ENCODE measurements at regions not wholly inside any gene's neighbourhood (a gene's known extent, or its start where the extent isn't known, plus 50 kb on each side); places are given as distances from the start of the nearest gene placed in this dataset.

- no peaks in the 10 kb centered on the region for H3K9me3 ChIP-seq (replicated peaks; ENCODE audit: control insufficient read depth, insufficient read depth, low read length)
- DNase-seq (ENCODE audit: low read depth, low spot score) (no peak), FAIRE-seq (no peak)
- H3K4me3 ChIP-seq (replicated peaks in 1 of 3; ENCODE audit: insufficient read depth in 1 of 3, low read depth in 1 of 3, low read length in 3 of 3), result no peak overlapping the region
- H2AFZ ChIP-seq (ENCODE audit: low read depth, low read length), result no peak overlapping the region
- H3K36me3 ChIP-seq (ENCODE audit: control insufficient read depth in 2 of 2, extremely low read depth in 1 of 2, insufficient read depth in 2 of 2, low read length in 2 of 2), result no peaks in the 10 kb centered on the region
- H3K27me3 ChIP-seq (ENCODE audit: control insufficient read depth in 2 of 2, insufficient read depth in 2 of 2, low read length in 2 of 2), result no peaks in the 10 kb centered on the region
- H4K20me1 ChIP-seq (replicated peaks; ENCODE audit: control insufficient read depth, extremely low read depth, insufficient read depth, low read length), result no peaks in the 10 kb centered on the region
- H3K9me1 ChIP-seq (replicated peaks; ENCODE audit: control insufficient read depth, extremely low read depth, insufficient read depth, low read length), result no peaks in the 10 kb centered on the region
- H3K79me2 ChIP-seq (ENCODE audit: control insufficient read depth, insufficient read depth, low read length), result no peaks in the 10 kb centered on the region
- dilution Hi-C loops (cut with MboI; ENCODE audit: extremely low pct_ligation_motif_present, low sequenced_read_pairs), result no loop called here
- TF ChIP-seq, protein P1, sequence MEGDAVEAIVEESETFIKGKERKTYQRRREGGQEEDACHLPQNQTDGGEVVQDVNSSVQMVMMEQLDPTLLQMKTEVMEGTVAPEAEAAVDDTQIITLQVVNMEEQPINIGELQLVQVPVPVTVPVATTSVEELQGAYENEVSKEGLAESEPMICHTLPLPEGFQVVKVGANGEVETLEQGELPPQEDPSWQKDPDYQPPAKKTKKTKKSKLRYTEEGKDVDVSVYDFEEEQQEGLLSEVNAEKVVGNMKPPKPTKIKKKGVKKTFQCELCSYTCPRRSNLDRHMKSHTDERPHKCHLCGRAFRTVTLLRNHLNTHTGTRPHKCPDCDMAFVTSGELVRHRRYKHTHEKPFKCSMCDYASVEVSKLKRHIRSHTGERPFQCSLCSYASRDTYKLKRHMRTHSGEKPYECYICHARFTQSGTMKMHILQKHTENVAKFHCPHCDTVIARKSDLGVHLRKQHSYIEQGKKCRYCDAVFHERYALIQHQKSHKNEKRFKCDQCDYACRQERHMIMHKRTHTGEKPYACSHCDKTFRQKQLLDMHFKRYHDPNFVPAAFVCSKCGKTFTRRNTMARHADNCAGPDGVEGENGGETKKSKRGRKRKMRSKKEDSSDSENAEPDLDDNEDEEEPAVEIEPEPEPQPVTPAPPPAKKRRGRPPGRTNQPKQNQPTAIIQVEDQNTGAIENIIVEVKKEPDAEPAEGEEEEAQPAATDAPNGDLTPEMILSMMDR (IDR thresholded peaks at IDR 0.05; ENCODE audit: extremely low read depth in 1 of 2, insufficient read depth in 1 of 2, low read depth in 1 of 2, low read length in 2 of 2), result no peak
- TF ChIP-seq MYC (IDR thresholded peaks at IDR 0.05; ENCODE audit: low read depth, low read length) (no peak), POLR2A (IDR thresholded peaks at IDR 0.05; ENCODE audit: low read depth, low read length) (no peak), EZH2 (IDR thresholded peaks at IDR 0.05; ENCODE audit: borderline replicate concordance, low read depth, low read length, severe bottlenecking) (no peak)
- no peak overlapping the region for H3K27ac ChIP-seq (ENCODE audit: insufficient read depth, low read depth, low read length)
- no peaks in the 10 kb centered on the region for H3K4me1 ChIP-seq (ENCODE audit: control insufficient read depth, extremely low read depth, insufficient read depth, low read length)
- BruUV-seq (replicated peaks), result no TSS peak
- no peak overlapping the region for H3K9ac ChIP-seq (replicated peaks; ENCODE audit: extremely low read depth, insufficient read depth, low read length)
- H3K4me2 ChIP-seq (ENCODE audit: insufficient read depth, low read length), result no peak overlapping the region
- intact Hi-C loops (cut with micrococcal nuclease), result no loop called here
- POLR2A ChIA-PET, result no interaction called here
- CTCF ChIA-PET, result no interaction called here
Observed at GRCh38 chr20:39258253-39258652, 296.1 kb downstream of the DHX35 start.

- no peak overlapping the region for H3K4me3 ChIP-seq (replicated peaks in 1 of 3; ENCODE audit: insufficient read depth in 1 of 3, low read depth in 1 of 3, low read length in 3 of 3)
- TF ChIP-seq, protein P1 (IDR thresholded peaks at IDR 0.05; ENCODE audit: extremely low read depth in 1 of 2, insufficient read depth in 1 of 2, low read depth in 1 of 2, low read length in 2 of 2), result no peak
- TF ChIP-seq JUN (IDR thresholded peaks at IDR 0.05; ENCODE audit: borderline replicate concordance, insufficient read depth, insufficient read length, low read depth) (no peak), EZH2 (IDR thresholded peaks at IDR 0.05; ENCODE audit: borderline replicate concordance, low read depth, low read length, severe bottlenecking) (no peak), POLR2AphosphoS5 (IDR thresholded peaks at IDR 0.05; ENCODE audit: insufficient read depth, low read depth, low read length) (no peak), GATA2 (IDR thresholded peaks at IDR 0.05; ENCODE audit: insufficient read depth, insufficient read length, low read depth, low read length) (no peak), MAX (IDR thresholded peaks at IDR 0.05; ENCODE audit: insufficient read depth, insufficient read length) (no peak), FOS (IDR thresholded peaks at IDR 0.05; ENCODE audit: borderline replicate concordance, insufficient read depth, low read length) (no peak), POLR2A (IDR thresholded peaks at IDR 0.05; ENCODE audit: low read depth, low read length) (no peak), MYC (IDR thresholded peaks at IDR 0.05; ENCODE audit: low read depth, low read length) (no peak)
- CTCF ChIA-PET, result interaction anchor here (2.2 kb wide), 1 partner anchor 16 kb away, joined by 5 read pairs; no protein-coding TSS in a partner anchor
- H2AFZ ChIP-seq (ENCODE audit: low read depth, low read length), result no peak overlapping the region
- intact Hi-C loops (cut with micrococcal nuclease) (no loop called here), dilution Hi-C loops (cut with MboI; ENCODE audit: extremely low pct_ligation_motif_present, low sequenced_read_pairs) (no loop called here)
- H3K9me1 ChIP-seq (replicated peaks; ENCODE audit: control insufficient read depth, extremely low read depth, insufficient read depth, low read length), result no peaks in the 10 kb centered on the region
- no peaks in the 10 kb centered on the region for H3K9me3 ChIP-seq (replicated peaks; ENCODE audit: control insufficient read depth, insufficient read depth, low read length)
- DNase-seq (ENCODE audit: low read depth, low spot score) (no peak), FAIRE-seq (no peak)
- H3K4me2 ChIP-seq (ENCODE audit: insufficient read depth, low read length), result no peak overlapping the region
- H3K27me3 ChIP-seq (ENCODE audit: control insufficient read depth in 2 of 2, insufficient read depth in 2 of 2, low read length in 2 of 2), result no peaks in the 10 kb centered on the region
- POLR2A ChIA-PET, result no interaction called here
- no peaks in the 10 kb centered on the region for H3K36me3 ChIP-seq (ENCODE audit: control insufficient read depth in 2 of 2, extremely low read depth in 1 of 2, insufficient read depth in 2 of 2, low read length in 2 of 2)
- no peaks in the 10 kb centered on the region for H4K20me1 ChIP-seq (replicated peaks; ENCODE audit: control insufficient read depth, extremely low read depth, insufficient read depth, low read length)
- H3K4me1 ChIP-seq (ENCODE audit: control insufficient read depth, extremely low read depth, insufficient read depth, low read length), result no peaks in the 10 kb centered on the region
- no peaks in the 10 kb centered on the region for H3K79me2 ChIP-seq (ENCODE audit: control insufficient read depth, insufficient read depth, low read length)
- no TSS peak for BruUV-seq (replicated peaks)
- no peak overlapping the region for H3K9ac ChIP-seq (replicated peaks; ENCODE audit: extremely low read depth, insufficient read depth, low read length)
- H3K27ac ChIP-seq (ENCODE audit: insufficient read depth, low read depth, low read length), result no peak overlapping the region
Observed at GRCh38 chr20:39253051-39253755, 291.1 kb downstream of the DHX35 start.
